Natural killer cell (primary cell): ENCODE measurements at regions not wholly inside any gene's neighbourhood (a gene's known extent, or its start where the extent isn't known, plus 50 kb on each side); places are given as distances from the start of the nearest gene placed in this dataset.

Experiments
- ATAC-seq, 3 donors: fragments of 150-1000 bp in 2 of 3; fragments of 200-7000 bp in 1 of 3; cut with Tn5 transposase; 1 replicate in 1 of 3; 2 replicates in 2 of 3; pipeline ENCODE4 v1.10.0; 2021; ENCODE audit warnings: mild to moderate bottlenecking in 2 of 3, moderate library complexity in 2 of 3
- DNase-seq, 2 donors: peaks; one replicate each; pipeline versions ENCODE4 v3.0.0 to v3.0.0-alpha.2; 2013 to 2021; ENCODE audit warnings: mixed read lengths in 1 of 2
- H3K27ac ChIP-seq: one replicate; pipeline ENCODE4 v1.5.1; 2013; ENCODE audit warnings: mild to moderate bottlenecking, low read length
- H3K27me3 ChIP-seq: one replicate; pipeline ENCODE4 v1.6.1; 2013; ENCODE audit warnings: low read length; ENCODE audit not compliant: control insufficient read depth, insufficient read depth
- H3K36me3 ChIP-seq: one replicate; pipeline ENCODE4 v1.6.1; 2013; ENCODE audit warnings: low read length; ENCODE audit not compliant: control insufficient read depth, insufficient read depth
- H3K4me1 ChIP-seq: one replicate; pipeline ENCODE4 v1.6.1; 2013; ENCODE audit warnings: low read length; ENCODE audit not compliant: control insufficient read depth, insufficient read depth
- H3K4me3 ChIP-seq: one replicate; pipeline ENCODE4 v1.5.1; 2013; ENCODE audit warnings: low read length
- H3K9me3 ChIP-seq: one replicate; pipeline ENCODE4 v1.6.1; 2013; ENCODE audit warnings: low read length; ENCODE audit not compliant: control insufficient read depth, insufficient read depth
- H3K27ac Mint-ChIP-seq, 2 donors: one replicate each; pipeline ENCODE4 v1.8.0; 2022; ENCODE audit warnings: mild to moderate bottlenecking in 2 of 2, mixed read lengths in 2 of 2, moderate library complexity in 1 of 2
- H3K27me3 Mint-ChIP-seq, 2 donors: one replicate each; pipeline ENCODE4 v1.8.0; 2022; ENCODE audit warnings: low read depth in 2 of 2, mixed read lengths in 2 of 2
- H3K36me3 Mint-ChIP-seq: one replicate; pipeline ENCODE4 v1.8.0; 2022; ENCODE audit warnings: mixed read lengths
- H3K4me1 Mint-ChIP-seq, 2 donors: one replicate each; pipeline ENCODE4 v1.8.0; 2022; ENCODE audit warnings: mixed read lengths in 2 of 2
- H3K4me3 Mint-ChIP-seq: one replicate; pipeline ENCODE4 v1.8.0; 2022; ENCODE audit warnings: mild to moderate bottlenecking, moderate library complexity, mixed read lengths
- H3K9me3 Mint-ChIP-seq, 2 donors: one replicate each; pipeline ENCODE4 v1.8.0; 2022; ENCODE audit warnings: mixed read lengths in 2 of 2
- CTCF ChIP-seq: fragments of 200-600 bp; IDR thresholded peaks from one replicate; pipeline ENCODE4 v1.8.0; 2022; ENCODE audit warnings: antibody characterized with exemption
- WGBS: methylation state at CpG from one replicate; pipeline ENCODE4 v1.1.7; 2013; ENCODE audit warnings: missing lambda C conversion rate; ENCODE audit not compliant: insufficient coverage; 5-methylcytosine and 5-hydroxymethylcytosine counted together
- intact Hi-C: fragments of 100-400 bp; cut with micrococcal nuclease; formaldehyde crosslinking; loops from one replicate; pipeline ENCODE4 v1.14.2; 2022

GRCh38 chr4:111664308-111664945 lies 480.8 kb upstream of the FAM241A start:
- no peak overlapping the region for H3K27ac ChIP-seq
- no peaks in the 10 kb centered on the region for H3K9me3 ChIP-seq
- Mint-ChIP-seq H3K4me1 (no peaks in the 10 kb centered on the region), H3K4me3 (no peak overlapping the region), H3K27ac (no peak overlapping the region), H3K9me3 (peaks cover 9 to 10% of the 10 kb centered on the region in 2 donors), H3K36me3 (no peaks in the 10 kb centered on the region), H3K27me3 (no peaks in the 10 kb centered on the region)
- TF ChIP-seq CTCF: no peak
- ATAC-seq (no peak), DNase-seq (no peak)
- no peaks in the 10 kb centered on the region for H3K27me3 ChIP-seq
- H3K4me1 ChIP-seq: no peaks in the 10 kb centered on the region
- H3K36me3 ChIP-seq: no peaks in the 10 kb centered on the region
- intact Hi-C loops: no loop called here
- WGBS: 62% methylated on average over 1 of the region's 1 CpG
- no peak overlapping the region for H3K4me3 ChIP-seq

- WGBS: 75% methylated on average over 1 of the region's 2 CpGs
- Histone ChIP-seq H3K27ac (no peak overlapping the region), H3K27me3 (no peaks in the 10 kb centered on the region), H3K4me1 (no peaks in the 10 kb centered on the region), H3K36me3 (no peaks in the 10 kb centered on the region), H3K9me3 (no peaks in the 10 kb centered on the region), H3K4me3 (no peak overlapping the region)
- Mint-ChIP-seq H3K27ac (no peak overlapping the region), H3K4me1 (no peaks in the 10 kb centered on the region), H3K27me3 (no peaks in the 10 kb centered on the region), H3K9me3 (peaks cover 11 to 12% of the 10 kb centered on the region in 2 donors), H3K4me3 (no peak overlapping the region), H3K36me3 (no peaks in the 10 kb centered on the region)
- intact Hi-C loops: no loop called here
- ATAC-seq (no peak), DNase-seq (no peak)
- no peak for TF ChIP-seq CTCF
Observed at GRCh38 chr4:111666826-111667360, 478.4 kb upstream of the FAM241A start.

GRCh38 chr4:111671756-111672155 lies 473.5 kb upstream of the FAM241A start:
- Histone ChIP-seq H3K36me3 (no peaks in the 10 kb centered on the region), H3K9me3 (no peaks in the 10 kb centered on the region), H3K4me3 (no peak overlapping the region), H3K27ac (no peak overlapping the region), H3K4me1 (no peaks in the 10 kb centered on the region), H3K27me3 (no peaks in the 10 kb centered on the region)
- intact Hi-C loops: no loop called here
- Mint-ChIP-seq H3K36me3 (no peaks in the 10 kb centered on the region), H3K9me3 (peaks cover 7 to 9% of the 10 kb centered on the region in 2 donors), H3K27me3 (no peaks in the 10 kb centered on the region), H3K4me3 (no peak overlapping the region), H3K27ac (no peak overlapping the region), H3K4me1 (no peaks in the 10 kb centered on the region)
- WGBS: 85% methylated on average over 2 of the region's 2 CpGs
- ATAC-seq (no peak), DNase-seq (no peak)
- no peak for TF ChIP-seq CTCF

GRCh38 chr4:111675746-111676145 lies 469.5 kb upstream of the FAM241A start:
- Mint-ChIP-seq H3K27ac (no peak overlapping the region), H3K4me1 (no peaks in the 10 kb centered on the region), H3K36me3 (no peaks in the 10 kb centered on the region), H3K9me3 (peaks cover 8% of the 10 kb centered on the region in 2 donors), H3K4me3 (no peak overlapping the region), H3K27me3 (no peaks in the 10 kb centered on the region)
- TF ChIP-seq CTCF: no peak
- WGBS: 84% methylated on average over 5 of the region's 5 CpGs
- Histone ChIP-seq H3K36me3 (no peaks in the 10 kb centered on the region), H3K9me3 (no peaks in the 10 kb centered on the region), H3K27me3 (no peaks in the 10 kb centered on the region), H3K4me1 (no peaks in the 10 kb centered on the region), H3K4me3 (no peak overlapping the region), H3K27ac (no peak overlapping the region)
- no peak for ATAC-seq
- no peak for DNase-seq
- intact Hi-C loops: no loop called here
